ENCODE measurements at regions not wholly inside any gene's neighbourhood (a gene's known extent, or its start where the extent isn't known, plus 50 kb on each side); places are given as distances from the start of the nearest gene placed in this dataset.

GRCh38 chr5:58275516-58275915, 184.4 kb downstream of the PLK2 start:
- Histone ChIP-seq H3K27me3 (replicated peaks; ENCODE audit: insufficient read depth, low read depth, low read length, poor library complexity) (no peaks in the 10 kb centered on the region), H3K4me1 (ENCODE audit: insufficient read depth, low read length, poor library complexity, severe bottlenecking) (no peaks in the 10 kb centered on the region), H3K27ac (ENCODE audit: low read depth, low read length, poor library complexity, severe bottlenecking) (no peak overlapping the region), H3K9me3 (ENCODE audit: low read depth, low read length, poor library complexity, severe bottlenecking) (no peaks in the 10 kb centered on the region), H3K36me3 (ENCODE audit: insufficient read depth, low read length, poor library complexity, severe bottlenecking) (no peaks in the 10 kb centered on the region), H3K4me3 (ENCODE audit: low read depth, low read length, poor library complexity, severe bottlenecking) (no peak overlapping the region)
- intact Hi-C loops (cut with micrococcal nuclease; ENCODE audit: unreplicated experiment): no loop called here
- BruUV-seq (replicated peaks): no TSS peak
- no peak for DNase-seq (ENCODE audit: low spot score)
- POLR2A ChIA-PET (ENCODE audit: low non-redundant PET): no interaction called here
- no peak for TF ChIP-seq EZH2 (IDR thresholded peaks at IDR 0.05; ENCODE audit: borderline replicate concordance, low read depth, low read length, poor library complexity, severe bottlenecking)
- TF ChIP-seq, protein P1, sequence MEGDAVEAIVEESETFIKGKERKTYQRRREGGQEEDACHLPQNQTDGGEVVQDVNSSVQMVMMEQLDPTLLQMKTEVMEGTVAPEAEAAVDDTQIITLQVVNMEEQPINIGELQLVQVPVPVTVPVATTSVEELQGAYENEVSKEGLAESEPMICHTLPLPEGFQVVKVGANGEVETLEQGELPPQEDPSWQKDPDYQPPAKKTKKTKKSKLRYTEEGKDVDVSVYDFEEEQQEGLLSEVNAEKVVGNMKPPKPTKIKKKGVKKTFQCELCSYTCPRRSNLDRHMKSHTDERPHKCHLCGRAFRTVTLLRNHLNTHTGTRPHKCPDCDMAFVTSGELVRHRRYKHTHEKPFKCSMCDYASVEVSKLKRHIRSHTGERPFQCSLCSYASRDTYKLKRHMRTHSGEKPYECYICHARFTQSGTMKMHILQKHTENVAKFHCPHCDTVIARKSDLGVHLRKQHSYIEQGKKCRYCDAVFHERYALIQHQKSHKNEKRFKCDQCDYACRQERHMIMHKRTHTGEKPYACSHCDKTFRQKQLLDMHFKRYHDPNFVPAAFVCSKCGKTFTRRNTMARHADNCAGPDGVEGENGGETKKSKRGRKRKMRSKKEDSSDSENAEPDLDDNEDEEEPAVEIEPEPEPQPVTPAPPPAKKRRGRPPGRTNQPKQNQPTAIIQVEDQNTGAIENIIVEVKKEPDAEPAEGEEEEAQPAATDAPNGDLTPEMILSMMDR (conservative IDR thresholded peaks at IDR 0.05; ENCODE audit: low read depth, low read length): no peak
- CTCF ChIA-PET: no interaction called here

GRCh38 chr5:58274191-58274590, 185.7 kb downstream of the PLK2 start:
- Histone ChIP-seq H3K4me1 (ENCODE audit: insufficient read depth, low read length, poor library complexity, severe bottlenecking) (no peaks in the 10 kb centered on the region), H3K27ac (ENCODE audit: low read depth, low read length, poor library complexity, severe bottlenecking) (no peak overlapping the region), H3K36me3 (ENCODE audit: insufficient read depth, low read length, poor library complexity, severe bottlenecking) (no peaks in the 10 kb centered on the region), H3K9me3 (ENCODE audit: low read depth, low read length, poor library complexity, severe bottlenecking) (no peaks in the 10 kb centered on the region), H3K27me3 (replicated peaks; ENCODE audit: insufficient read depth, low read depth, low read length, poor library complexity) (no peaks in the 10 kb centered on the region), H3K4me3 (ENCODE audit: low read depth, low read length, poor library complexity, severe bottlenecking) (no peak overlapping the region)
- TF ChIP-seq EZH2 (IDR thresholded peaks at IDR 0.05; ENCODE audit: borderline replicate concordance, low read depth, low read length, poor library complexity, severe bottlenecking): no peak
- TF ChIP-seq, protein P1 (conservative IDR thresholded peaks at IDR 0.05; ENCODE audit: low read depth, low read length): no peak
- BruUV-seq (replicated peaks): no TSS peak
- DNase-seq (ENCODE audit: low spot score): no peak
- intact Hi-C loops (cut with micrococcal nuclease; ENCODE audit: unreplicated experiment): no loop called here
- POLR2A ChIA-PET (ENCODE audit: low non-redundant PET): no interaction called here
- CTCF ChIA-PET: no interaction called here

DNA sequence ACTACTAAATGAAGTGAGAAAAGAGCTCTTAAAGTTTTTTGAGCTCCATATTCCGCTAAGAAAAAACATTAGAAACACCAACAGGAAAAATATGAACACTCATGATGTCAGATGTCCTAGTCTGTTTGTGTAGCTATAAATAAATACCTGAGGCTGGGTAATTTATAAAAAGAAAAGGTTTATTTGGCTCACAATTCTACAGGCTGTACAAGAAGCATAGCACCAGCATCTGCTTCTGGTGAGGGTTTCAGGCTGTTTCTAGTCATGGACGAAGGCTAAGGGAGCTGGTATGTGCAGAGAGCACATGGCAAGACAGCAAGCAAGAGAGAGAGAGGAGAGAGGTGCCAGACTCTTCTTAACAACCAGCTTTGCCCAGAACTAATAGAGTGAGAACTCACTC, 186.2 kb downstream of the PLK2 start:
- DNase-seq (ENCODE audit: low spot score): no peak
- TF ChIP-seq, protein P1 (conservative IDR thresholded peaks at IDR 0.05; ENCODE audit: low read depth, low read length): no peak
- no peak for TF ChIP-seq EZH2 (IDR thresholded peaks at IDR 0.05; ENCODE audit: borderline replicate concordance, low read depth, low read length, poor library complexity, severe bottlenecking)
- Histone ChIP-seq H3K4me3 (ENCODE audit: low read depth, low read length, poor library complexity, severe bottlenecking) (no peak overlapping the region), H3K4me1 (ENCODE audit: insufficient read depth, low read length, poor library complexity, severe bottlenecking) (no peaks in the 10 kb centered on the region), H3K9me3 (ENCODE audit: low read depth, low read length, poor library complexity, severe bottlenecking) (no peaks in the 10 kb centered on the region), H3K36me3 (ENCODE audit: insufficient read depth, low read length, poor library complexity, severe bottlenecking) (no peaks in the 10 kb centered on the region), H3K27me3 (replicated peaks; ENCODE audit: insufficient read depth, low read depth, low read length, poor library complexity) (no peaks in the 10 kb centered on the region), H3K27ac (ENCODE audit: low read depth, low read length, poor library complexity, severe bottlenecking) (no peak overlapping the region)
- CTCF ChIA-PET: no interaction called here
- intact Hi-C loops (cut with micrococcal nuclease; ENCODE audit: unreplicated experiment): no loop called here
- no TSS peak for BruUV-seq (replicated peaks)
- POLR2A ChIA-PET (ENCODE audit: low non-redundant PET): no interaction called here
